WTC11 (cell line): ENCODE measurements at regions not wholly inside any gene's neighbourhood (a gene's known extent, or its start where the extent isn't known, plus 50 kb on each side); places are given as distances from the start of the nearest gene placed in this dataset.

Experiments used
- ATAC-seq: fragments of 200-7000 bp; cut with Tn5 transposase; 2 replicates; pipeline ENCODE4 v1.10.0; 2021; ENCODE audit warnings: mild to moderate bottlenecking, moderate library complexity
- CTCF ChIA-PET: fragments of 300-600 bp; sonication (Branson Sonifier 250); formaldehyde crosslinking; loops from one replicate; lab custom pipeline; 2021; ENCODE audit warnings: antibody characterized with exemption; lab: Charles Lee
- POLR2A ChIA-PET: fragments of 350-600 bp; sonication (Branson Sonifier 250); formaldehyde crosslinking; loops from one replicate; lab custom pipeline; 2021; ENCODE audit warnings: antibody characterized with exemption; lab: Charles Lee
- DNase-seq: peaks from one replicate; pipeline ENCODE4 v3.0.0; 2021; ENCODE audit warnings: low spot score
- H3K27ac Mint-ChIP-seq: 2 replicates; pipeline ENCODE4 v1.8.0; 2021; ENCODE audit warnings: mixed read lengths
- H3K27me3 Mint-ChIP-seq: 2 replicates; pipeline ENCODE4 v1.8.0; 2021; ENCODE audit warnings: low read depth, mild to moderate bottlenecking, moderate library complexity, mixed read lengths
- H3K36me3 Mint-ChIP-seq: 2 replicates; pipeline ENCODE4 v1.8.0; 2021; ENCODE audit warnings: mixed read lengths
- H3K4me1 Mint-ChIP-seq: 2 replicates; pipeline ENCODE4 v1.8.0; 2022; ENCODE audit warnings: mixed read lengths
- H3K4me3 Mint-ChIP-seq: 2 replicates; pipeline ENCODE4 v1.8.0; 2021; ENCODE audit warnings: mild to moderate bottlenecking, moderate library complexity, mixed read lengths
- H3K9me3 Mint-ChIP-seq: 2 replicates; pipeline ENCODE4 v1.8.0; 2021; ENCODE audit warnings: mixed read lengths
- ERG ChIP-seq: fragments of 250-450 bp; sonication (Bioruptor Pico); IDR thresholded peaks from 2 replicates; pipeline ENCODE4 v1.8.0; 2021; ENCODE audit warnings: mild to moderate bottlenecking
- FOXJ3 ChIP-seq: sonication (generic); formaldehyde crosslinking; IDR thresholded peaks from 2 replicates; pipeline ENCODE4 v1.9.0; 2021; ENCODE audit warnings: missing genetic modification reagents, mild to moderate bottlenecking, borderline replicate concordance
- HMGA2 ChIP-seq: fragments of 250-450 bp; sonication (Bioruptor Pico); IDR thresholded peaks from 2 replicates; pipeline ENCODE4 v1.4.0; 2021; ENCODE audit warnings: mild to moderate bottlenecking, moderate library complexity
- KAT7 ChIP-seq: sonication (generic); formaldehyde crosslinking; IDR thresholded peaks from 2 replicates; pipeline ENCODE4 v1.8.1; 2023; ENCODE audit warnings: missing genetic modification reagents, mild to moderate bottlenecking, borderline replicate concordance
- NFE2L1 ChIP-seq: sonication (generic); formaldehyde crosslinking; IDR thresholded peaks from 2 replicates; pipeline ENCODE4 v1.8.1; 2023; ENCODE audit warnings: missing genetic modification reagents
- NR2C2 ChIP-seq: sonication (generic); formaldehyde crosslinking; IDR thresholded peaks from 2 replicates; pipeline ENCODE4 v1.8.0; 2022; ENCODE audit warnings: mild to moderate bottlenecking, missing genetic modification reagents
- NR3C1 ChIP-seq: sonication (generic); formaldehyde crosslinking; conservative IDR thresholded peaks from 2 replicates; pipeline ENCODE4 v1.8.1; 2023; ENCODE audit warnings: low read depth, mild to moderate bottlenecking, missing genetic modification reagents
- PREB ChIP-seq: sonication (generic); formaldehyde crosslinking; IDR thresholded peaks from 2 replicates; pipeline ENCODE4 v1.8.1; 2022; ENCODE audit warnings: mild to moderate bottlenecking, missing genetic modification reagents, moderate library complexity, borderline replicate concordance
- STAT6 ChIP-seq: sonication (generic); formaldehyde crosslinking; conservative IDR thresholded peaks from 2 replicates; pipeline ENCODE4 v1.8.1; 2023; ENCODE audit warnings: mild to moderate bottlenecking, low read depth, missing genetic modification reagents, moderate library complexity
- ZNF232 ChIP-seq: sonication (generic); formaldehyde crosslinking; IDR thresholded peaks from 2 replicates; pipeline ENCODE4 v1.8.0; 2022; ENCODE audit warnings: mild to moderate bottlenecking, missing genetic modification reagents
- ZNF281 ChIP-seq: sonication (generic); formaldehyde crosslinking; IDR thresholded peaks from 2 replicates; pipeline ENCODE4 v1.8.0; 2023; ENCODE audit warnings: mild to moderate bottlenecking, missing genetic modification reagents
- ZNF425 ChIP-seq: fragments of 250-450 bp; sonication (Bioruptor Pico); conservative IDR thresholded peaks from 2 replicates; pipeline ENCODE4 v1.9.0; 2021; ENCODE audit warnings: mild to moderate bottlenecking
- ZNF512 ChIP-seq: sonication (generic); formaldehyde crosslinking; IDR thresholded peaks from 2 replicates; pipeline ENCODE4 v1.8.1; 2022; ENCODE audit warnings: missing genetic modification reagents, borderline replicate concordance
- TF ChIP-seq, protein P1 (sequence below): fragments of 250-450 bp; sonication (Bioruptor Pico); IDR thresholded peaks from 2 replicates; pipeline ENCODE4 v1.9.0; 2021; ENCODE audit warnings: mild to moderate bottlenecking, borderline replicate concordance
- TF ChIP-seq, protein P2 (sequence below): sonication (generic); formaldehyde crosslinking; IDR thresholded peaks from 2 replicates; pipeline ENCODE4 v1.8.0; 2023; ENCODE audit warnings: missing genetic modification reagents
- TF ChIP-seq, protein P3 (sequence below): sonication (generic); formaldehyde crosslinking; IDR thresholded peaks from 2 replicates; pipeline ENCODE4 v1.8.1; 2022; ENCODE audit warnings: low read depth, mild to moderate bottlenecking, moderate library complexity, missing genetic modification reagents, borderline replicate concordance

DNA sequence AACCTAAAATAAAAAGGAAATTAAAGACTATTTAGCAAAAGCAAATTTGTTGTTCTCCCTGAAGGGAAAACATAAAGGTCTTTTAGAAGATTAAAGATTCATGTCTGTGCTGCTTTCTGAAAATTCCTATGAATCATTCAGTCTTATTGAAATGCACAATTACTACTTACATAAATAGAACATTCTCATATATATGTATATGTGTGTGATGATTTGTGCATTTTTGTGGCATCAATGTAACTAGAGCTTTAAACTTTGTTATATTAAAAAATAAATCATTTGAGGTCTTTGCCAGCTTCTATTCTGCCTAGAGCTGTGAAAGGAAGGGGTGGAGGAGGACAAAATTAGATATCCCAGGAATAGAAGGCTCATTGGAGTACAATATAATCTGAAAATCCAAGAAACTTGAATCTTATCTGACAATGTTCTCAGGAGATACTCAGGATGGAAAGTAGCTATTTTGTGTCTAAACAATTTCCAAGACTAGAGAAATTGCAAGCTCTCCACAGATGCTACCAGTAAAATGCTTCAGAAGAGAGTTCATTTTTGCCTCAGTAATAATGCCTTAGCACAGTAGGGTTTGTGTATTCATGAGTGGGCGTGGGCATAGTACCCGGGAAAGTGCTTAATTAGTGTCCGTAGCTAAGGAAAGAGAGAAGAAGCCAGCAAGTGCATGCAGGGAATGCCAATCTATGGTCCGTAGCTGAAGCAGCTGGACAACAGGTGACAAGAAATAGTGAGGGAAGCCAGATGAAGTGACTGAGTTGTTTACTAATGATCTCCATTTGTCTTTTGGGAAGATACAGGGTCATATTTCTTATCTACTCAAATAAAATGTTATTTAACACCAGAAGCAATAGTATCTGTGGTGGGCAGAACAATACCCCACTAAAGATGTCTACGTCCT is 395.5 kb upstream of the NBEA start:
- H3K4me1 Mint-ChIP-seq = no peaks in the 10 kb centered on the region
- H3K4me3 Mint-ChIP-seq = no peak overlapping the region
- peaks cover 3% of the 10 kb centered on the region for H3K36me3 Mint-ChIP-seq
- DNase-seq = no peak
- H3K27ac Mint-ChIP-seq = no peak overlapping the region
- POLR2A ChIA-PET = no interaction called here
- no peaks in the 10 kb centered on the region for H3K27me3 Mint-ChIP-seq
- CTCF ChIA-PET = no interaction called here
- peaks cover 10% of the 10 kb centered on the region for H3K9me3 Mint-ChIP-seq
- ATAC-seq = no peak
- TF ChIP-seq PREB (CRISPR knock-in tag) (no peak), FOXJ3 (CRISPR knock-in tag) (no peak), ERG (no peak), ZNF232 (no peak), HMGA2 (no peak), NR3C1 (CRISPR knock-in tag) (no peak), ZNF512 (no peak), NFE2L1 (CRISPR knock-in tag) (no peak), ZNF281 (no peak), NR2C2 (CRISPR knock-in tag) (no peak), ZNF425 (CRISPR knock-in tag) (no peak), STAT6 (CRISPR knock-in tag) (no peak), KAT7 (no peak)
- TF ChIP-seq, protein P1, sequence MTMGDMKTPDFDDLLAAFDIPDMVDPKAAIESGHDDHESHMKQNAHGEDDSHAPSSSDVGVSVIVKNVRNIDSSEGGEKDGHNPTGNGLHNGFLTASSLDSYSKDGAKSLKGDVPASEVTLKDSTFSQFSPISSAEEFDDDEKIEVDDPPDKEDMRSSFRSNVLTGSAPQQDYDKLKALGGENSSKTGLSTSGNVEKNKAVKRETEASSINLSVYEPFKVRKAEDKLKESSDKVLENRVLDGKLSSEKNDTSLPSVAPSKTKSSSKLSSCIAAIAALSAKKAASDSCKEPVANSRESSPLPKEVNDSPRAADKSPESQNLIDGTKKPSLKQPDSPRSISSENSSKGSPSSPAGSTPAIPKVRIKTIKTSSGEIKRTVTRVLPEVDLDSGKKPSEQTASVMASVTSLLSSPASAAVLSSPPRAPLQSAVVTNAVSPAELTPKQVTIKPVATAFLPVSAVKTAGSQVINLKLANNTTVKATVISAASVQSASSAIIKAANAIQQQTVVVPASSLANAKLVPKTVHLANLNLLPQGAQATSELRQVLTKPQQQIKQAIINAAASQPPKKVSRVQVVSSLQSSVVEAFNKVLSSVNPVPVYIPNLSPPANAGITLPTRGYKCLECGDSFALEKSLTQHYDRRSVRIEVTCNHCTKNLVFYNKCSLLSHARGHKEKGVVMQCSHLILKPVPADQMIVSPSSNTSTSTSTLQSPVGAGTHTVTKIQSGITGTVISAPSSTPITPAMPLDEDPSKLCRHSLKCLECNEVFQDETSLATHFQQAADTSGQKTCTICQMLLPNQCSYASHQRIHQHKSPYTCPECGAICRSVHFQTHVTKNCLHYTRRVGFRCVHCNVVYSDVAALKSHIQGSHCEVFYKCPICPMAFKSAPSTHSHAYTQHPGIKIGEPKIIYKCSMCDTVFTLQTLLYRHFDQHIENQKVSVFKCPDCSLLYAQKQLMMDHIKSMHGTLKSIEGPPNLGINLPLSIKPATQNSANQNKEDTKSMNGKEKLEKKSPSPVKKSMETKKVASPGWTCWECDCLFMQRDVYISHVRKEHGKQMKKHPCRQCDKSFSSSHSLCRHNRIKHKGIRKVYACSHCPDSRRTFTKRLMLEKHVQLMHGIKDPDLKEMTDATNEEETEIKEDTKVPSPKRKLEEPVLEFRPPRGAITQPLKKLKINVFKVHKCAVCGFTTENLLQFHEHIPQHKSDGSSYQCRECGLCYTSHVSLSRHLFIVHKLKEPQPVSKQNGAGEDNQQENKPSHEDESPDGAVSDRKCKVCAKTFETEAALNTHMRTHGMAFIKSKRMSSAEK = no peak
- TF ChIP-seq, protein P2, sequence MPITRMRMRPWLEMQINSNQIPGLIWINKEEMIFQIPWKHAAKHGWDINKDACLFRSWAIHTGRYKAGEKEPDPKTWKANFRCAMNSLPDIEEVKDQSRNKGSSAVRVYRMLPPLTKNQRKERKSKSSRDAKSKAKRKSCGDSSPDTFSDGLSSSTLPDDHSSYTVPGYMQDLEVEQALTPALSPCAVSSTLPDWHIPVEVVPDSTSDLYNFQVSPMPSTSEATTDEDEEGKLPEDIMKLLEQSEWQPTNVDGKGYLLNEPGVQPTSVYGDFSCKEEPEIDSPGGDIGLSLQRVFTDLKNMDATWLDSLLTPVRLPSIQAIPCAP (CRISPR knock-in tag) = no peak
- TF ChIP-seq, protein P3, sequence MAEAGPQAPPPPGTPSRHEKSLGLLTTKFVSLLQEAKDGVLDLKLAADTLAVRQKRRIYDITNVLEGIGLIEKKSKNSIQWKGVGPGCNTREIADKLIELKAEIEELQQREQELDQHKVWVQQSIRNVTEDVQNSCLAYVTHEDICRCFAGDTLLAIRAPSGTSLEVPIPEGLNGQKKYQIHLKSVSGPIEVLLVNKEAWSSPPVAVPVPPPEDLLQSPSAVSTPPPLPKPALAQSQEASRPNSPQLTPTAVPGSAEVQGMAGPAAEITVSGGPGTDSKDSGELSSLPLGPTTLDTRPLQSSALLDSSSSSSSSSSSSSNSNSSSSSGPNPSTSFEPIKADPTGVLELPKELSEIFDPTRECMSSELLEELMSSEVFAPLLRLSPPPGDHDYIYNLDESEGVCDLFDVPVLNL (CRISPR knock-in tag) = no peak
